ENCODE measurements at regions not wholly inside any gene's neighbourhood (a gene's known extent, or its start where the extent isn't known, plus 50 kb on each side); places are given as distances from the start of the nearest gene placed in this dataset.

GRCh38 chr15:25534293-25534692 lies 95.5 kb upstream of the UBE3A start:
- TF ChIP-seq CEBPB (IDR thresholded peaks at IDR 0.05; ENCODE audit: low read depth, low read length) (no peak), POLR2A (IDR thresholded peaks at IDR 0.05; ENCODE audit: low read depth, low read length) (no peak), MAZ (IDR thresholded peaks at IDR 0.05; ENCODE audit: borderline replicate concordance, low read depth, low read length) (no peak), RFX5 (IDR thresholded peaks at IDR 0.05; ENCODE audit: low read depth, low read length) (no peak), FOS (IDR thresholded peaks at IDR 0.05; ENCODE audit: low read depth, low read length) (no peak), RCOR1 (IDR thresholded peaks at IDR 0.05; ENCODE audit: insufficient replicate concordance, low read length) (no peak), RAD21 (IDR thresholded peaks at IDR 0.05; ENCODE audit: low read length) (no peak), MXI1 (IDR thresholded peaks at IDR 0.05; ENCODE audit: borderline replicate concordance, low read depth, low read length) (no peak)
- TF ChIP-seq, protein P1, sequence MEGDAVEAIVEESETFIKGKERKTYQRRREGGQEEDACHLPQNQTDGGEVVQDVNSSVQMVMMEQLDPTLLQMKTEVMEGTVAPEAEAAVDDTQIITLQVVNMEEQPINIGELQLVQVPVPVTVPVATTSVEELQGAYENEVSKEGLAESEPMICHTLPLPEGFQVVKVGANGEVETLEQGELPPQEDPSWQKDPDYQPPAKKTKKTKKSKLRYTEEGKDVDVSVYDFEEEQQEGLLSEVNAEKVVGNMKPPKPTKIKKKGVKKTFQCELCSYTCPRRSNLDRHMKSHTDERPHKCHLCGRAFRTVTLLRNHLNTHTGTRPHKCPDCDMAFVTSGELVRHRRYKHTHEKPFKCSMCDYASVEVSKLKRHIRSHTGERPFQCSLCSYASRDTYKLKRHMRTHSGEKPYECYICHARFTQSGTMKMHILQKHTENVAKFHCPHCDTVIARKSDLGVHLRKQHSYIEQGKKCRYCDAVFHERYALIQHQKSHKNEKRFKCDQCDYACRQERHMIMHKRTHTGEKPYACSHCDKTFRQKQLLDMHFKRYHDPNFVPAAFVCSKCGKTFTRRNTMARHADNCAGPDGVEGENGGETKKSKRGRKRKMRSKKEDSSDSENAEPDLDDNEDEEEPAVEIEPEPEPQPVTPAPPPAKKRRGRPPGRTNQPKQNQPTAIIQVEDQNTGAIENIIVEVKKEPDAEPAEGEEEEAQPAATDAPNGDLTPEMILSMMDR (conservative IDR thresholded peaks at IDR 0.05; ENCODE audit: low read depth, low read length): no peak
- TF ChIP-seq, protein P2, sequence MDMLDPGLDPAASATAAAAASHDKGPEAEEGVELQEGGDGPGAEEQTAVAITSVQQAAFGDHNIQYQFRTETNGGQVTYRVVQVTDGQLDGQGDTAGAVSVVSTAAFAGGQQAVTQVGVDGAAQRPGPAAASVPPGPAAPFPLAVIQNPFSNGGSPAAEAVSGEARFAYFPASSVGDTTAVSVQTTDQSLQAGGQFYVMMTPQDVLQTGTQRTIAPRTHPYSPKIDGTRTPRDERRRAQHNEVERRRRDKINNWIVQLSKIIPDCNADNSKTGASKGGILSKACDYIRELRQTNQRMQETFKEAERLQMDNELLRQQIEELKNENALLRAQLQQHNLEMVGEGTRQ (IDR thresholded peaks at IDR 0.05; ENCODE audit: low read depth, low read length): no peak

Data from IMR-90 (cell line).